Brain microvascular endothelial cell (primary cell): ENCODE measurements at regions not wholly inside any gene's neighbourhood (a gene's known extent, or its start where the extent isn't known, plus 50 kb on each side); places are given as distances from the start of the nearest gene placed in this dataset.

Source experiments
- DNase-seq: peaks from one replicate; pipeline ENCODE4 v3.0.0-alpha.2; 2020
- H3K27ac ChIP-seq: fragments of 250-450 bp; sonication (Bioruptor Pico); 2 replicates; pipeline ENCODE4 v1.5.1; 2020; ENCODE audit warnings: mild to moderate bottlenecking, moderate library complexity
- H3K27me3 ChIP-seq: fragments of 250-450 bp; sonication (Bioruptor Pico); replicated peaks from 2 replicates; pipeline ENCODE4 v1.5.1; 2020; ENCODE audit warnings: mild to moderate bottlenecking
- H3K36me3 ChIP-seq: fragments of 250-450 bp; sonication (Bioruptor Pico); replicated peaks from 2 replicates; pipeline ENCODE4 v1.5.1; 2020; ENCODE audit warnings: mild to moderate bottlenecking
- H3K4me3 ChIP-seq: 2 replicates; pipeline ENCODE4 v1.5.1; 2011; ENCODE audit warnings: low read depth, mild to moderate bottlenecking, control low read depth, low read length, moderate library complexity
- in situ Hi-C: cut with HindIII; loops from 2 replicates; pipeline ENCODE4 v1.10.0; 2017; ENCODE audit warnings: low sequenced_read_pairs, low pct_ligation_motif_present
- TF ChIP-seq, protein P1 (sequence below): IDR thresholded peaks from 2 replicates; pipeline ENCODE4 v1.5.1; 2011; ENCODE audit warnings: low read depth, mild to moderate bottlenecking, moderate library complexity, low read length, control low read depth, inconsistent platforms; ENCODE audit errors: missing control alignments

DNA sequence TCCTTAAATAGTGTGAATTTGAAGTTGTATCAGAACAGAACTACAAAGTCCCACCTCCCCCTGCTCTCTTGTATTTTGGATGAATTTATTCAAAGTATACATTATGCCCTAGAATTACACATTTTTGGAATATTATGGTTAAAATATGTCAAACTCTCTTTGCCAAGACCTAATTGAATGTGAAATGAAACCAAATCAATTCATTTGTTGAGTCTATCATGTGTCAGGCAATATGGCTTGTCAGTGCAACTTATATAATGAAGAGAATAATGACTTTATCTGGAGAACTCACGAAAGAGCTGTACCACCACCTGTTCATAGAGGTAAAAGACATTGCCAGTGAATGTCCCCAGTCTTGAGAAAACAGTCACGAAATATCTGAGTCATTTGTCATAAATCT lies 106.8 kb downstream of the TUSC1 start:
- no peak for DNase-seq
- in situ Hi-C loops, result no loop called here
- no peak overlapping the region for H3K27ac ChIP-seq
- no peak overlapping the region for H3K4me3 ChIP-seq
- no peaks in the 10 kb centered on the region for H3K27me3 ChIP-seq
- H3K36me3 ChIP-seq, result no peaks in the 10 kb centered on the region
- TF ChIP-seq, protein P1, sequence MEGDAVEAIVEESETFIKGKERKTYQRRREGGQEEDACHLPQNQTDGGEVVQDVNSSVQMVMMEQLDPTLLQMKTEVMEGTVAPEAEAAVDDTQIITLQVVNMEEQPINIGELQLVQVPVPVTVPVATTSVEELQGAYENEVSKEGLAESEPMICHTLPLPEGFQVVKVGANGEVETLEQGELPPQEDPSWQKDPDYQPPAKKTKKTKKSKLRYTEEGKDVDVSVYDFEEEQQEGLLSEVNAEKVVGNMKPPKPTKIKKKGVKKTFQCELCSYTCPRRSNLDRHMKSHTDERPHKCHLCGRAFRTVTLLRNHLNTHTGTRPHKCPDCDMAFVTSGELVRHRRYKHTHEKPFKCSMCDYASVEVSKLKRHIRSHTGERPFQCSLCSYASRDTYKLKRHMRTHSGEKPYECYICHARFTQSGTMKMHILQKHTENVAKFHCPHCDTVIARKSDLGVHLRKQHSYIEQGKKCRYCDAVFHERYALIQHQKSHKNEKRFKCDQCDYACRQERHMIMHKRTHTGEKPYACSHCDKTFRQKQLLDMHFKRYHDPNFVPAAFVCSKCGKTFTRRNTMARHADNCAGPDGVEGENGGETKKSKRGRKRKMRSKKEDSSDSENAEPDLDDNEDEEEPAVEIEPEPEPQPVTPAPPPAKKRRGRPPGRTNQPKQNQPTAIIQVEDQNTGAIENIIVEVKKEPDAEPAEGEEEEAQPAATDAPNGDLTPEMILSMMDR, result no peak

DNA sequence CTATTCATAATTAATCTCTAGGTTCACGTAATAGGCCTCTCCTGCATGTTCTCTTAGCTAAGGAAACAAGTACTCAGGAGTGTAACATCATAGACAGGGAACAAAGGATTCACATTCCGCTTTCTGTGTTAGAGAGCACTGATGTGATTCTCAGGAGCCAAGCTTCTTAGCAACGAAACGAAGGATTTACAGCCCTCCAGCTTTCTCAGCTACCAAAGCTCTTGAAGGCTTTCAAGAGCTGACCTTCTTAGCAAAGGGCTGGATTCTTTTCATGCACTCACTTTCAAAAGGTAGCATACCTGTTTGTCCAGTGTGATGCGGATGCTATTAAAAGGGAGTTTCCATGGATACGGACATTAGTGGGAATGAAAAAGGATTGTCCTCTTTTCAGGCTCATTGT lies 107.4 kb downstream of the TUSC1 start:
- Histone ChIP-seq H3K4me3 (no peak overlapping the region), H3K36me3 (no peaks in the 10 kb centered on the region), H3K27me3 (no peaks in the 10 kb centered on the region), H3K27ac (no peak overlapping the region)
- in situ Hi-C loops, result no loop called here
- TF ChIP-seq, protein P1, result no peak
- DNase-seq, result no peak

DNA sequence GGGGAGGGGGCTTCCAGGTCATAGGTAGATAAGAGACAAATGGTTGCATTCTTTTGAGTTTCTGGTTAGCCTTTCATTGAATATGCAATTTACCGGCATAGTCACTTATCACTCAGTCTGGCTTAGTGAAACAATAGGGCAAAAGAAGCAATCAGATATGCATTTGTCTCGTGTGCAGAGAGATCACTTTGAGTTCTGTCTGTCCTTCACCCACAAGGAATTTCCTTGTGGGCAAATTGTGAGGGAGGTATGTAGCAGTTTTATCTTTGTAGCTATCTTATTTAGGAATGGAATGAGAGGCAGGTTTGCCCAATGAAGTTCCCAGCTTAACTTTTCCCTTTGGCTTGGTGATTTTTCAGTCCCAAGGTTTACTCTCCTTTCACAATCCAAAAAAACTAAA lies 116.1 kb downstream of the TUSC1 start:
- TF ChIP-seq, protein P1, result no peak
- Histone ChIP-seq H3K4me3 (no peak overlapping the region), H3K27ac (no peak overlapping the region), H3K36me3 (no peaks in the 10 kb centered on the region), H3K27me3 (no peaks in the 10 kb centered on the region)
- in situ Hi-C loops, result no loop called here
- no peak for DNase-seq

DNA sequence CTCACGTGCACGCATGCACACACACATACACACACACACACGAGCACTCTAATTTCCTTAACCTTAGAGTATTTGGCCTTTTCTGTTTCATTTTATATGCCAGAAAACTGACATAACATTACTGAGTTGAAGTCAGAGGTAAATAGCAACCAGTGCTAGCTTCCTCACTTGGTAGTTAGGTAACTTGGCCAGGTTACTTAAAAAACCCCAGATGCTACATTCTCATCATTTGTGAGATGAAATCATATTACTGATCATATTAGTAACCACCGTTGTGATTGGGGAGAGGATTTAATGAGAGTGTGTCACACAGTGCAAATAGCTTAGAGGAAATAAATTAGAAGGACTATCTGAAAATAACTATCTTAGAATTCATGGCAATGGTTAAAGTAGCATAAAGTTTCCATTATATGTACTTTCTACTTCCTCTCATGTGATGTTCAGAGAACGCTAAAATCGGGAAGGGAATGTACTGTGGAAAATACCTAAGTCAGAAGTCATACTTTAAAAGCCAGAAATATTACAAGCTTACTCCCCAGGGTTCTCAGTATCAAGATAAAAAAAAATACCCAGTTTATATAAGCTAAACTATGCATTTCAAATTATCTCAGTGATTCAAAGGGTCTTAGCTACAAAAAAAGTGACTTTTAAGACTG lies 120.5 kb downstream of the TUSC1 start:
- in situ Hi-C loops, result no loop called here
- TF ChIP-seq, protein P1, result no peak

DNA sequence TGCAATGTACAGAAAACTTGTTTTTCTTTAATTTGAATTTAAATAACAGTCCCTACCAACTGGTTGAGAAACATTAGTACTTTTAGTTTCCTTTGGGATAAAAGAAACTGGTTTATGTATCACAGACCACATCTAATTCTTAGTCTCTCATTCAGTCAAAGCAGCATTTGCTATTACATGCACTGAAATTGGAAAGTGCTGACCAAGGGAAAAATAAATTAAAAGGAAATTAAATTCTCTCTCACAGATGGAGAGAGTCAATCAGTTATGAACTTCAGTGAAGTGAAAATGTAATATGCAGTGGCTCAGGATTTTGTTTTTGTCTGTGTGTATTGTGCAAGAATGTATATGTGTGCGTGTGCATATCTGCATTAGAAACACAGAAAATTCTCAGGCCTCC lies 121.7 kb downstream of the TUSC1 start:
- Histone ChIP-seq H3K27me3 (no peaks in the 10 kb centered on the region), H3K4me3 (no peak overlapping the region), H3K27ac (no peak overlapping the region), H3K36me3 (no peaks in the 10 kb centered on the region)
- in situ Hi-C loops, result no loop called here
- TF ChIP-seq, protein P1, result no peak
- DNase-seq, result no peak

More for the DNA sequence above, 120.5 kb downstream of the TUSC1 start:
- no peak overlapping the region for H3K27ac ChIP-seq
- DNase-seq, result no peak
- no peak overlapping the region for H3K4me3 ChIP-seq
- no peaks in the 10 kb centered on the region for H3K27me3 ChIP-seq
- H3K36me3 ChIP-seq, result no peaks in the 10 kb centered on the region

DNA sequence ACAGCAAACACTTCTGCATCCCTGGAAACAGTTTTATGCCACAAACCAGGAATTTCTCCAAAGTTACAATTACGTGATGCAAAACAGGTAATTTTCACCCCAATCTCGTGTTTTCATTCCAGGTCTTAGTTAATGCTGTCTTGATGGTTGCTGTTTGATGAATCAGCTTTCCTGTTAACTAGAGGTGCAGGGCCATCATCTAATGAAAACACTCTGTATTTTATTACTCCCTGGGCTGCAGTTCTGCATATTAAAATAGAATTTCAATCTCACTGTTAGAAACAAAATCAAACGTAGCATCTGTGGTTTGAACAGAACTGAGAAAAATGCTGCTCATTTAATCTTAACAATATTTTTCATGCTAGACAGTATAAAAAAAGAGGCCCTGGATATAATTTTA lies 129.4 kb downstream of the TUSC1 start:
- in situ Hi-C loops, result no loop called here
- Histone ChIP-seq H3K4me3 (no peak overlapping the region), H3K27ac (no peak overlapping the region), H3K27me3 (no peaks in the 10 kb centered on the region), H3K36me3 (no peaks in the 10 kb centered on the region)
- TF ChIP-seq, protein P1, result no peak
- DNase-seq, result no peak
